ENCODE measurements at regions not wholly inside any gene's neighbourhood (a gene's known extent, or its start where the extent isn't known, plus 50 kb on each side); places are given as distances from the start of the nearest gene placed in this dataset.
"Not testable (repeated sequence)": the region's sequence is repeated elsewhere in the genome, so short reads cannot be mapped to it uniquely, and the experiment has no call there.

DNA sequence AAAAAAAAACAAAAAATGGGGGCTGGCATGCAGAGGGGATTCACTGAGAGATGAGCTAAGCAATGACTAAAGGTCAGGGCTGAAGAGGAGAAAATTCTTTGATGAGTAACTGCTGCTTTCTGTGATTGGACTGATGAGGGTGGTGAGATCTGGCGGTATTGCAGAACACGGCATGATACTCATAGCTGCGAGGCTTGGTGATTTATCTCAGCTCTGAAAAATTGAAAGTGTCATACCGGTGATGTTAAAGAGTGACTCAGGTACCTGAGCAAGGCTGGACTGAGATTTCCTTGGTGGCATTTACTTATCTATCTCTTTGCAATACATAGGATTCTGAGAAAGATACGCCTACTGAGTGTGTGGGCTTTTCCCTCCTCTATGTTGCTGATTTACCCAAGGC, 204.1 kb upstream of the DDX53 start:
- DNase-seq (ENCODE audit: low read depth in 2 of 2): no peak

DNA sequence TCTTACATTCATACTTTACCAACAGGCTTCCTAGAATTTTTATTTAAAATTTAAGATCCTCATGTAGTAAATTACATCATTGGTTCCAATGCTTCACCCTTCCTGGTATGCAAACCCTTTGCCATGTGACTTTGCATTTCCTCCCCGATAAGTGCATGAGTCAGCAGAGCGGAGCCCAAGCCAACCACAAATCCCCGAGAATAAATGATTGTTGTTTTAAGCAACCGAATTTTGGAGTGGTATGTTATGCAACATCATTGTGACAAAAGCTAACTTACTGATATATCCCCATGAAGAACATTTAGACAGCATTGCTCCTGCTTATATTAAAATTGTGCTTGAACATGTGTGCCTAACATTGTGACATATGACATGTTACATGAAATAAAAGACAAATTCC, 199.4 kb upstream of the DDX53 start:
- DNase-seq (ENCODE audit: low read depth in 2 of 2): no peak

DNA sequence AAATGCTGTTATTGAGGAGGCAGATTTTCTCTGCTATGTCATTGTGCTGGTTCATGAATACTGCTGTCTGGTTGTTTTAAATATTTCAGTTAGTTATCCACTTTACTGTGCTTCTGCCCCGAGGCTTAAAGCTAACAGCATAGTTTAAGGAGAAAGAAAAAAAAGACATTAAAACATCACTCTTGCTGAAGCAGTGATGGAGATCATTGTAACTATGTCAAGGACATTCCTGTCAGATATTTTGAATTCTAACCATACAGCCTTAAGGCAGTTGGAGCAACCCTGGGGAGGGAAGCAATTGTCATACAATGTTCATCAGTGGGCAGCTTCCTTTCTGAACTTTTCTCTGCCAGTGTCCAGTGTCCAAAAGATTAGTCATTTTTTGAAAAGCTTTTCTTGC, 199.0 kb upstream of the DDX53 start:
- no peak for DNase-seq (ENCODE audit: low read depth in 2 of 2)

DNA sequence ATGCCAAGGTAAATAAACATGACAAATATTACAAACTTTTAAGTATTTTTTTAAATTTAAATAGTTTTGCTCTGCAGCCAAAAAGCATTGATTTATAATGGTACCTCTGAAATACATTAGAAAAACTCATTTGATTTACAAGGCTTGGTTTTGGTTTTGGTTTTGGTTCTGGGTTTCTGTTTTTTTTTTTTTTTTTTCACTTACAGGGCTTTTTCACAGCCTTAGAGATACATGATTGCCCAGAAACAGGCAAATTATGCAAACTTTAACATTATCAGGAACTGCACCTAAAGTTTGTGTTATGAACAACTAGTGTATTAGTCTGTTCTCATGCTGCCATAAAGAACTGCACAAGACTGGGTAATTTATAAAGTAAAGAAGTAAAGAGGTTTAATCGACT, 196.4 kb upstream of the DDX53 start:
- DNase-seq (ENCODE audit: low read depth in 2 of 2): no peak

DNA sequence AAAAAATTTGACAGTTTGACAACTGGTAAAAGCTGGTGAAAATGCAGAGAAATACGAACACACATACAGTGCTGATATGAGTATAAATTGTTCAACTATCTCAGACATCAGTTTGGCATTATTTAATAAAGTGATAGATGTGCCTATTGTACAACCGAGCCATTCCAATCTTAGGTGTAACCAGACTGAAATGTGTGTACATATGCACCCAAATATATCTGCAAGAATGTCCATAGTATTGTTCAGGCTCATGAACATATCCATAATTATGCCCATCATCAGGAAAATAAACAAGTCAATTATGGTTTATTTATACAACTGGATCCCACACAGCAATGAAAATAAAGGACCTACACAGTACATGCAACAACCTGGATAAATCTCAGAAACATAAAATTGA, 188.9 kb upstream of the DDX53 start:
- no peak for DNase-seq (ENCODE audit: low read depth in 2 of 2)

DNA sequence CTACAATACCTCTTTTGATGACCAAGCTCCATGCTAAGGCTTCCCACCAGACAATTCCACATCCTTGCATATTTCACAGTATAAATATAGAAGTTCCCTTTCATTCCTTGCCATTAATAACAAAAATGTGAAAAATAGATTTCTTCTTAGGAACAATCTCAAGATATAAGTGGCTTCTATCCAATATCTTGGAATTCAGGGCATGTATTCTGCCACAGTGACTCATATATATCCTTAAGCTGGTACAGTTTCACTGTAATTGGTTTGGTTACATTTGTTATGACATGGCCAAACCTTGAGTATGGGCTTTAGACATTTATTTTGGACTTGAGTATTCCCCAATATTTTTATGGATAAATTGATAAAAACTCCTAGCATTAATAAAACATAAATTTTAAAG, 181.7 kb upstream of the DDX53 start:
- no peak for DNase-seq (ENCODE audit: low read depth in 2 of 2)

DNA sequence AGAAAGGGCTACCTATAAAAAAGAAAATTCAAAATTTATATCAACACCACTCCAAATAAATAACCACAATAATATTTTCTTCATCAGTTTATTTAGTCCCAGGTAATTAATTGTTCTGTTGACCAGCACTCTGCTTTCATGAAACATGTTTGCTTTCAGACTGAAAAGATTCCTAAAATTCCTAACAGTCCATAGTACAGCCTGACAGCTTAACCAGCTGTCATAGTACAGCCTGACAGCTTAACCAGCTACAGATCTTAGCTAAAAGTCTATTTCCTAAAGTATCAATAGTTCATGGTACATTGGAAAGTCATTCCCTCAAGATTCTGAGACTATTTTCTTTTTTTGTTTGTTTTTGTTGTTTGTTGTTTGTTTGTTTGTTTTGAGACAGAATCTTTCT, 144.1 kb upstream of the DDX53 start:
- DNase-seq (ENCODE audit: low read depth in 2 of 2): no peak

DNA sequence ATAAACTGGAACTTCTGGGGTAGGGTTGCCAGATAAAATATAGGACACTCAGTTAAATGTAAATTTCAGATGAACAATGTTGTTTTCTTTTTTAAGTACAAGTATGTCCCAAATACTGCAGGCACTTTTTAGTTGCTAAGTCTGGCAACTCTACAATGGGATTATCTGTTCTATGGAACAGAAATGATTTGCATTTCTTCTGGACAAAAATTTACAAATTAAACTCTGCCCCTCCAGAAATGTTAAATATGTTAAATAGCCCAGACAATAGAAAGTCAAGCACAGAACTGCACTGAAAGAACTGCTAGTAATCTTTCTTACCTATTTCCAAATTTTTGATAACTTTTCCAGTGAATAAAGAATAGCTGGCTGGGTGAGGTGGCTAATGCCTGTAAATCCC, 140.1 kb upstream of the DDX53 start:
- DNase-seq (ENCODE audit: low read depth in 2 of 2): no peak

DNA sequence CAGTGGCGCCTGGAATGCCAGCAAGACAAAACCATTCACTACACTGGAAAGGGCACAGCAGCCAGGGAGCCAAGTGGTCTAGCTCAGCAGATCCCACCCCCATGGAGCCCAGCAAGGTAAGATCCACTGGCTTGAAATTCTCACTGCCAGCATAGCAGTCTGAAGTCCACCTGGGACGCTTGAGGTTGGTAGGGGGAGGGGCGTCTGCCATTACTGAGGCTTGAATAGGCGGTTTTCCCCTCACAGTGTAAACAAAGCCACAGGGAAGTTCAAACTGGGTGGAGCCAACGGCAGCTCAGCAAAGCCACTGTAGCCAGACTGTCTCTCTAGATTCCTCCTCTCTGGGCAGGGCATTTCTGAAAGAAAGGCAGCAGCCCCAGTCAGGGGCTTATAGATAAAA, 133.0 kb upstream of the DDX53 start:
- not testable (repeated sequence) for DNase-seq (ENCODE audit: low read depth in 2 of 2)

DNA sequence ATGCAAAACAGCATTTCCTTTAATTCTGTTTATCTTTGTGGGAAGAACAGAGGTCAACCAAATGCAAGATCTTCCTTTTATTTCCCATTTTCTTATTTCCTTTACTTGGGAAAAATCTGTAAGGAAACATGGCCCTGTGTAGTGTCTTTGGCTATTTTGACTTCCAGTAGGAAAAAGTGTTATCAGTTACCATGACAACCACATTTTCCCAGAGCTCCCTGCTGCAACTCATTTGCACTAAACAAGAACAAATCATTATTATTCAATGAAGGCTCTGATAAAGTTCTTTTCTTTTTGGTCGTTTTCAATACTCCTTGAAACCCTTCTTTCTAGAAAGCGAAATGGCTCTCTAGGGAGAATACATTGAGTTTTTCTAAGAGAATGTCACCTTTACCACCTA, 117.2 kb upstream of the DDX53 start:
- DNase-seq (ENCODE audit: low read depth in 2 of 2): no peak

DNA sequence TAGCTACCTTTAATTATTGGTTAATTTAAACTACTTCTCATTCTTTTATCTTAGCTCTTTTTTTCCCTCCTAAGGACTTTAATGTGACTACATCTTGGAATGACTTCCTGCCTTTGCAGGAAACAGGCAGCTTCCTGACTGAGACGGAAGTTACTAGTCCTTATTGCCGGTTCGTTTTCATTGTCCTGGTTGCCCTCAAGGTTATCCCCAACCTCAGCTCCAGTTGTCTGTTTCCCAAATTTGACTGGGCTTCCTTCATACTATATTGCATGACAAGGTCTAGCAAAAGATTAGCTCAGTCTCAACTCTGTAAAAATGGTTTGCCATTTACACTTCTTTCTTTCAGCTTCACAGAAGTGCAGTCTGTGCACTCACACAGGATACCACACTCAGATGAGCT, 109.9 kb upstream of the DDX53 start:
- DNase-seq (ENCODE audit: low read depth in 2 of 2): no peak

DNA sequence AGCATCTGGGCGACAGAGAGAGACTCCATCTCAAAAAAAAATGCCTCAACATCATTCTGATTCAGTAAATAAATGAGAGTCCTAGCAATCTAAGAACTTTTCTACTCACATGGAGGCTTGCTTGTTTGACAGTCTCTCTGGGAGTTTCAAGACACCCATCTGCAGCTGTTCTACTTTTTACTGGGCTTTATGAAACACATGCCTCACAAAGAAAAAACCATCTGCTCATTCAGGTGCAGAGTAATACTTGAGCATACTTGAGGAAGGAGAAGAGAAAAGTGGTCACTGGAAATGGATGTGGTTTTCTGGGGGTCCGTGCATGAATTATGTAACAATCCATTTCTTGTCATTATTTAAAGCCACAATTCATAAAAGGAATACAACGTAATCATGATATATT, 87.1 kb upstream of the DDX53 start:
- no peak for DNase-seq (ENCODE audit: low read depth in 2 of 2)

DNA sequence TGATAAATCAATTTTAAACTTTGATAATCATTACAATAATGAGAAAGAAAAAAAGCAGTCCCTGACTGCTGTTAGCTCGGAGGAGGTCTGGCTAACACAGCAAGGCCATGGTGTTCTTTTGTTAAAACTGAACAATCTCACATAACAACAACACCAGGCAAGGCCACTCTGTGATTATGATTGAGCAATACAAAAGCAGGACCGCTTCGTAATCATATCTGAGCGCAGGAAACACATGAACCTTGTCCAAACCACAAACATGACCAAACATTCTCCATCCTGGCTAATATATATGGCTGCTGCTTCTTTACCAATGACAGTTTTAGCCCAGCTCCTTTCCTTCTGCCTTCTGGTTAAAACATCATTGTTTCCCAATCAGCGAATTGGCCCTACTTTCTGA, 76.8 kb upstream of the DDX53 start:
- no peak for DNase-seq (ENCODE audit: low read depth in 2 of 2)

DNA sequence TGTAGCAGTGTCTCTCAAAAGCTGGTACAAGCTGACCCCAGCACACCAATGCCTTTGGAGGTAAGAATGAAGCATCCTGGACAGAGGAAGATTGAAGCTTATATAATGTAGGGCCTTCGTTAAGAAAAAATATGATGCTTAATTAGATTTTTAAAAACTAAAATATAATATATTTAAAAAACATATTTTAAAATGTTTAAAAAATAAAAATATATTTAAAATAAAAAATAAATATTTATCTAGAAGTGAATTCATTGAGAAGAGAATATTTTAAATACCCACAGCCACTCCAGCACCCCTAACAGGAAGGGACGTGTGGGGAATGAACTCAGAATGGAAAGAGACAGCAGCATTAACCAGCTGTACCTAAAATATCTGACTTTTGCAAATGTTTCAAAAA, 65.1 kb upstream of the DDX53 start:
- no peak for DNase-seq (ENCODE audit: low read depth in 2 of 2)

DNA sequence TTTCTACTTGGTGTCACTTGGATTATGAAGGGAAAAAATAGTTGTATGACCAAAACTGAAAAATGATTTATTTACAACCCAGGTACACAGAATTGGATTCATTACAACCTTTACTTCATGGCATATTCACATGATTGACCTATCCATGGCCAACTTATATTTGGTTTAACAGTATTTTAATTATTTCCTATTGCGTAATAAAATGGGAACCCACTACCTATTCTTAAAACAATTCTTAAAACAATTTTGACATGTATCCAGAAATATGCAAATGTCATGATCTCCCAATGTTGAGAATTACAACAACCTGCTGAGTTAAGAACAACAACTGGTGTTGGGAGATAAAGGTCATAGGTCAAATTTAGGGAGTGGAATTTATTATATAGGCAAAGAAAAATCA, 54.8 kb upstream of the DDX53 start:
- no peak for DNase-seq (ENCODE audit: low read depth in 2 of 2)
